Nephron progenitor cell (in vitro differentiated cells): ENCODE measurements at regions not wholly inside any gene's neighbourhood (a gene's known extent, or its start where the extent isn't known, plus 50 kb on each side); places are given as distances from the start of the nearest gene placed in this dataset.

Experiments used
- DNase-seq: peaks from one replicate; pipeline ENCODE4 v3.0.0; 2021
- H3K27ac Mint-ChIP-seq: 2 replicates; pipeline ENCODE4 v1.8.0; 2021; ENCODE audit warnings: mild to moderate bottlenecking, moderate library complexity, mixed read lengths
- H3K27me3 Mint-ChIP-seq: 2 replicates; pipeline ENCODE4 v1.8.0; 2021; ENCODE audit warnings: mild to moderate bottlenecking, low read depth, mixed read lengths; ENCODE audit not compliant: poor library complexity
- H3K36me3 Mint-ChIP-seq: 2 replicates; pipeline ENCODE4 v1.8.0; 2021; ENCODE audit warnings: low read depth, mixed read lengths
- H3K4me1 Mint-ChIP-seq: 2 replicates; pipeline ENCODE4 v1.8.0; 2021; ENCODE audit warnings: mixed read lengths
- H3K4me3 Mint-ChIP-seq: 2 replicates; pipeline ENCODE4 v1.8.0; 2021; ENCODE audit warnings: mild to moderate bottlenecking, moderate library complexity, mixed read lengths
- H3K9me3 Mint-ChIP-seq: 2 replicates; pipeline ENCODE4 v1.8.0; 2021; ENCODE audit warnings: mild to moderate bottlenecking, moderate library complexity, mixed read lengths
- TF ChIP-seq, protein P1 (sequence below): fragments of 200-600 bp; sonication (generic); IDR thresholded peaks from 2 replicates; pipeline ENCODE4 v1.5.0; 2021; ENCODE audit warnings: antibody characterized with exemption

DNA sequence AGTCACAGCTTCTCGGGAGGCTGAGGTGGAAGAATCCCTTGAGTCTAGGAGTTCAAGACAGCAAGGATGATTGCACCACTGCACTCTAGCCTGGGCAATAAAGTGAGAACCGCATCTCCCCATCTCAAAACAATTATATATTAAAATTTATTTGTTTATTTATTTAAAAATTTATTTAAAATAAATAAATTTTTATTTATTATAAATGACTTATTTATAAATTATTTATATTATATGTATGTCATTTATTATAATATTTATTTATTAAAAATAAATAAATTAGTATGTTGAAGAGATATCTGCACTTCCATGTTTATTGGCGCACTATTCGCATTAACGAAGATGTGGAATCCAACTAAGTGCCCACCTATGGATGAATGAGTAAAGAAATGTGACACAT, 683.2 kb upstream of the BRINP3 start:
- no peak for DNase-seq
- Mint-ChIP-seq H3K27ac (no peak overlapping the region), H3K27me3 (peaks cover 6% of the 10 kb centered on the region), H3K36me3 (no peaks in the 10 kb centered on the region), H3K4me1 (no peaks in the 10 kb centered on the region), H3K4me3 (no peak overlapping the region), H3K9me3 (no peaks in the 10 kb centered on the region)
- TF ChIP-seq, protein P1, sequence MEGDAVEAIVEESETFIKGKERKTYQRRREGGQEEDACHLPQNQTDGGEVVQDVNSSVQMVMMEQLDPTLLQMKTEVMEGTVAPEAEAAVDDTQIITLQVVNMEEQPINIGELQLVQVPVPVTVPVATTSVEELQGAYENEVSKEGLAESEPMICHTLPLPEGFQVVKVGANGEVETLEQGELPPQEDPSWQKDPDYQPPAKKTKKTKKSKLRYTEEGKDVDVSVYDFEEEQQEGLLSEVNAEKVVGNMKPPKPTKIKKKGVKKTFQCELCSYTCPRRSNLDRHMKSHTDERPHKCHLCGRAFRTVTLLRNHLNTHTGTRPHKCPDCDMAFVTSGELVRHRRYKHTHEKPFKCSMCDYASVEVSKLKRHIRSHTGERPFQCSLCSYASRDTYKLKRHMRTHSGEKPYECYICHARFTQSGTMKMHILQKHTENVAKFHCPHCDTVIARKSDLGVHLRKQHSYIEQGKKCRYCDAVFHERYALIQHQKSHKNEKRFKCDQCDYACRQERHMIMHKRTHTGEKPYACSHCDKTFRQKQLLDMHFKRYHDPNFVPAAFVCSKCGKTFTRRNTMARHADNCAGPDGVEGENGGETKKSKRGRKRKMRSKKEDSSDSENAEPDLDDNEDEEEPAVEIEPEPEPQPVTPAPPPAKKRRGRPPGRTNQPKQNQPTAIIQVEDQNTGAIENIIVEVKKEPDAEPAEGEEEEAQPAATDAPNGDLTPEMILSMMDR = no peak

DNA sequence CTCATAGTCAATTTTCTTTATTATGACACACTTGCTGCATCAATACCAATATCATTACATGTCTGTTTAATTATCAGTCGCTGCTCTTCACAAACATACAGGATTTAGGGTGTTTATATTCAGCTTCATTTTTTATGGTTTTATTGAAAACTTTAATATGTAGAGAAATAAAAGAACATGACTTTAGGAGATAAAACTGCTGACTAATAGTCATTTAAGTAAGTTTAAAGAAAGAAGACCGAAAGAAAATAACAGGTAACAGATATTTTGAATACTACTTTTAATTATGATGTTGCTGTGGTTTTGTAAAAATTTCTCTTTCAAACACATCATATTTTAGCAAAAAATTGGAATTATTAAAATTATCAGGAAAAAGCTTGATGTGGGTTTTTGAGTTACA, 685.1 kb upstream of the BRINP3 start:
- no peak overlapping the region for H3K4me3 Mint-ChIP-seq
- no peaks in the 10 kb centered on the region for H3K4me1 Mint-ChIP-seq
- no peaks in the 10 kb centered on the region for H3K36me3 Mint-ChIP-seq
- TF ChIP-seq, protein P1 = no peak
- no peak overlapping the region for H3K27ac Mint-ChIP-seq
- DNase-seq = no peak
- no peaks in the 10 kb centered on the region for H3K9me3 Mint-ChIP-seq
- H3K27me3 Mint-ChIP-seq = peaks cover 9% of the 10 kb centered on the region

DNA sequence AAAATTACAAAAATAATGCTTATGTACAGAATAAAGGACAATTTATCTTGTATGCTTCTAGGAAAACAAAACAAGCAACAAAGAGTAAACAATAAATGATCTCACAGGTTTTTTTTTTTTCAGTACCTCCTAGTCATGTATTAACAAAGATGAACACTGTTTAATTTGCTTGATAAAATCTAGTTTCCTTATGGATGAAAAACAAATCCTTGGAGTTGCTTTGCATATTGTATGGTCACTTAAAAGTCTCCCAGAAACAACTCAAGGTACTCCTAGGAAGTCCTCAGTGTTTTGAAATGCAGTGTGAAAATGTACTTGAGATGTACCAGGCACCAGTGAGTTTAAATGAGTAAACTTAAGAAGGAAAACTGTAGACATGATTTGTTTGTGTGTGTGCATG, 686.0 kb upstream of the BRINP3 start:
- no peaks in the 10 kb centered on the region for H3K9me3 Mint-ChIP-seq
- no peaks in the 10 kb centered on the region for H3K4me1 Mint-ChIP-seq
- no peaks in the 10 kb centered on the region for H3K36me3 Mint-ChIP-seq
- DNase-seq = no peak
- no peak overlapping the region for H3K4me3 Mint-ChIP-seq
- TF ChIP-seq, protein P1 = no peak
- H3K27ac Mint-ChIP-seq = no peak overlapping the region
- peaks cover 2% of the 10 kb centered on the region for H3K27me3 Mint-ChIP-seq

DNA sequence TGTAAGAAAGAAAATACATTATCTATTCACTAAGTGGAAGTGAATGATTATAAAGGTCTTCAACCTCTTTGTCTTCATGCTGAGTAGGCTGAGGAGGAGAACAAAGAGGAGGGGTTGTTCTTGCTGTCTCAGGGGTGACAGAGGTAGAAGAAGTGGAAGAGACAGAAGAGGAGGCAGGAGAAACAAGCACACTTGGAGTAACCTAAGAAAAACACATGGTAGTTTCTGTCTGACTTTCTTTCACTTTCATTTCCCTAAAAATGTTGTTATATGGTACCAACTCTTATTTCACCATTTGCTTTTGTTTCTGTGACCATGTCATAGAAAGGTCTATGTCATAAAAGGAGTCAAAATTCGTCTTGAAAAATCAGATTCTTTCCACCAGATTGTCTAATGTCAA, 696.6 kb upstream of the BRINP3 start:
- Mint-ChIP-seq H3K27ac (no peak overlapping the region), H3K9me3 (no peaks in the 10 kb centered on the region), H3K36me3 (no peaks in the 10 kb centered on the region), H3K27me3 (peaks cover under 1% of the 10 kb centered on the region), H3K4me3 (no peak overlapping the region), H3K4me1 (no peaks in the 10 kb centered on the region)
- no peak for DNase-seq
- TF ChIP-seq, protein P1 = no peak

DNA sequence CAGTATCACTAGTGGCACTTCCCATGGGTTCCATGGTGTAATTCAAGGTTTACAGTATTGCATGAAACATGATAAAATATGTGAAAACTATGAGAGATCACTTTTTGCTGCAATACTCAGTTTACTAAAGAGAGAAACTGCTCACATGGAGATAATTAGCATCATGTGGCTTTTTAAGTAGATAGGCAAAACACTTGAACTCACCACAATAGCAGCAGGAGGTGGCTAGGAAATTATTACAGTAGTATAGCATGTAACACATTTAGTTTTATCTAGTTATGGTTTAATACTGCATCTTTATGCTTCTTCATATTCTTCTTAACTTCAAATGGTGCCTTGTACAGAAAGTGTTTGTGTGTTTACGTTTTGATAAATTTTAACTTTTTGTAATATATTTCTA, 698.5 kb upstream of the BRINP3 start:
- TF ChIP-seq, protein P1 = no peak
- Mint-ChIP-seq H3K9me3 (no peaks in the 10 kb centered on the region), H3K4me1 (no peaks in the 10 kb centered on the region), H3K4me3 (no peak overlapping the region), H3K27me3 (peaks cover 3% of the 10 kb centered on the region), H3K27ac (no peak overlapping the region), H3K36me3 (no peaks in the 10 kb centered on the region)
- DNase-seq = no peak

DNA sequence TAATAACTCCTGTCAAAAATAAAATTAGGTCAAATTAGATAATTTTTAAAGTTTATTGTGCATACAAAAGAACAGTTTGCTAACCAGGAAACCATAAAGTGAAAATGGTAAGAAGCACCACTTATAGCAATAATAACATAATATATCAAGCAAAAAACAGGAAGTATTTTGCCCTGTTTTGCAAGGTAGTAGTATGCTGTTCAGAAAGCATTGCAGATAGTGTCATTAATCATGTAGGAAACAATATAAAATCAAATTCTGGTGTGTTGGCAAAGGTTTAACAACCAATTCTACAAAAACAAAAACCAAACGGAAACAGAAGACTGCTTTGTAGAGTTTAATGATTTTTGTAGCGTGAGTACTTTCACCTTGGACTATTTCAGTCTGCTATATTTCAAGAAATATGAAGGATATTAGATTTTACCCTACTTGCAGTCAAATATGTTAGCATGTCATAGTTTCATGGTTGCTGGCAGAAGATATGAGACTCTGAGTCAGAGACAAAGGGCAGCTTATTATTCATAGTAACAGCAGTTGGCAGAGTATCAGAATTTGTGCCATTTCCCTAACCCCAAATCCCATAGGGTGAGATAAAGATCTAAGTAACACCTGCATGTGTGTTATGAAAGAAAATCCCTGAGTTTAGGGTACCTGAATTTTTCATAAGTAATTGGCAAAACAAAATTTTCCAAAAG, 729.0 kb upstream of the BRINP3 start:
- no peak overlapping the region for H3K4me3 Mint-ChIP-seq
- H3K27ac Mint-ChIP-seq = no peak overlapping the region
- no peaks in the 10 kb centered on the region for H3K4me1 Mint-ChIP-seq
- TF ChIP-seq, protein P1 = no peak
- H3K9me3 Mint-ChIP-seq = no peaks in the 10 kb centered on the region
- H3K36me3 Mint-ChIP-seq = no peaks in the 10 kb centered on the region
- no peaks in the 10 kb centered on the region for H3K27me3 Mint-ChIP-seq
- no peak for DNase-seq
